Ecto neural progenitor cell (in vitro differentiated cells): ENCODE measurements at regions not wholly inside any gene's neighbourhood (a gene's known extent, or its start where the extent isn't known, plus 50 kb on each side); places are given as distances from the start of the nearest gene placed in this dataset.
"Not testable (repeated sequence)": the region's sequence is repeated elsewhere in the genome, so short reads cannot be mapped to it uniquely, and the experiment has no call there.

Source experiments
- DNase-seq: peaks from one replicate; pipeline ENCODE4 v3.0.0-alpha.2; 2018; ENCODE audit warnings: low spot score

DNA sequence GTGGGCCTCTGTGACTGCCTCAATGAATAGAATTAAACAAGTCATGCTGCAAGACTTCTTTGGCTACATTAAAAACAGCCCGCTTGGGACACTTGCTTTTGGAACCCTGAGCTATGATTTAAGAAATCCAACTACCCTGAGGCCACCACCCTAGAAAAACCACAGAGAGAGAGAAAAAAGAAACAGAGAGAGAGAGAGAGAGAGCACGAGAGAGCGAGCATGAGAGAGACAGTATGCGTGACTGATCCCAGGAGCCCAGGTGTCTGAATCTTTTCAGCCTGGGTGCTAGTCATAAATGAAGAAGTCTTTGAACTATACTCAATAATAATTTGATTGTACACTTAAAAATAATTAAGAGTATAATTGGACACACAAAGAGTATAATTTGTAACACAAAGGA, 123.1 kb upstream of the FREM1 start:
- DNase-seq: no peak

GRCh38 chr9:15032860-15033259, 122.6 kb upstream of the FREM1 start:
- no peak for DNase-seq

GRCh38 chr9:15021146-15021545, 110.9 kb upstream of the FREM1 start:
- DNase-seq: no peak

DNA sequence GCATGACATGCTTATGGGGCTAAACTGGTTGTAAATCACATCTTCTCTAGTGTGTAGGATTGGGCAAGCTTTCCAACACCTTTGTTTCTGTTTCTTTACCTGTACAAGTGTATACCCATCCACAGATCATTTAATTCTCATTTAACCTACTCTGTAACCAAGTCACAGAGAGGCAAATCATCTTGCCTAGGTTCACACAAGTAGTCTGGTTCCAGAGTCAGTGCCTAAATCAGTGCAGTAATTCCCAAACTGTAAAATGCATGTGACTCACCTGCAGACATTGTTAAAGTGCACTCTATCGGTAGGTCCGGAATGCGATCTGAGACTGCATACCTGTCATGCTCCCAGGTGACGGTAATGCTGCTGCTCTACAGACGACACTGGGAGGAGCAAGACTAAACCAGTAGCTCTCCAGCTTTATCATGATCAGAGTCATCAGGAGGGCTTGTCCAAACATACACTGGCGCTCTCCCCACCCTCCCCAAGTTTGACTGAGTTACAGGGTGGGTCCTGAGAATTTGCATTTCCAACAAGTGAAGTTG, 107.9 kb upstream of the FREM1 start:
- DNase-seq: no peak

DNA sequence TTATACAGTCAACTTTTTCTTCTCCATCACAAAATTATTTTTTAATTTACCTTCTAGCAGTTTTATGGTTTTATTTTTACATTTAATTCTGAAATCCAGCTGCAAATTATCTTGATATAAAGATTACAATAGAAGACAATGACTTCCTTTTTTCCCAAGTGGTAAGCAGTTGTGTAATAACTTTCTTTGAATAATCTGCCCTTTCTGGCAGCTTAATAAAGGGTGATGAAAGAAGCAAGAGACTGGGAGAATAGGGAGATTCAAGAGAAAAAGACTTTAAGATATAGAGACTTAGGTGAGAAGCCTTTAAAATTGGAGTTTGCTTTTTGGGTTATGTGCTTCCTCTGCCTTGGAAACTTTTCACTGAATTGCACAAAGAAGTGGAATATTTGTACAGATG, 100.4 kb upstream of the FREM1 start:
- no peak for DNase-seq

DNA sequence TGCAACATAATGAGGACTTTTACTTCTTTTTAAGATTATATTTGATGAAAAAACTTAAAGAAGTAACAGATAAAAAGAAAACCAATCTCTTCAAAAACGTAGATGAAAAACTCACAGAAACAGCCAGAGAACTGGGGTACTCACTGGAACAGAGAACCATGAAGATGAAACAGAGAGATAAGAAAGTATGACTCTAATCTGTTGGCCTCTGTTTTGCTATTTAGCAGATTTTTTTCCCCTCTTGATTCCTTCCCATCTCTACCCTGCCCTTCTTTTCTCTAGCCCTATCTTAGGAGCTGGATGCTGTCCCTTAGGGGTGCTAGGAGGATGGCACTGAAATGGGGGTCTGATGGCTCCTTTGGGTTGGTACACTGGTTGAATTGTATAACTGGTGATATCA, 97.5 kb upstream of the FREM1 start:
- no peak for DNase-seq

DNA sequence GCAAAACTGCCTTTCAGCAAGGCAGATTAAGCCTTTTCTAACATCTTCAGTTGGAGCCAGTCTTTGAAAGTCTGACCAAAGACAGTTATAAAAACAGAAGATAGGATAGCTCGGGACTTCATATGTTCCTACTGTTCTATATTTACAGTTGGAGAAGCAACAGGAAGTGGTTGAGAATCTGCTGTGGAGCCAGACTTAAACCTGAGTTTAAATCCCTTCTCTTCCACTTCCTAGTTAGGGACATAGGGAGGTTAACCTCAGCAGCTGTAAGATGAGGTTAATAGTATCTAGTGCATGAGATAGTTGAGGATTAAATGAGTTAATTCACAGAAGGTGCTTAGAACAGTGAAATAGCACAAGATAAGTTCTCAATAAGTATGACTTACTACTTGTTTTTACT, 84.5 kb upstream of the FREM1 start:
- DNase-seq: no peak

DNA sequence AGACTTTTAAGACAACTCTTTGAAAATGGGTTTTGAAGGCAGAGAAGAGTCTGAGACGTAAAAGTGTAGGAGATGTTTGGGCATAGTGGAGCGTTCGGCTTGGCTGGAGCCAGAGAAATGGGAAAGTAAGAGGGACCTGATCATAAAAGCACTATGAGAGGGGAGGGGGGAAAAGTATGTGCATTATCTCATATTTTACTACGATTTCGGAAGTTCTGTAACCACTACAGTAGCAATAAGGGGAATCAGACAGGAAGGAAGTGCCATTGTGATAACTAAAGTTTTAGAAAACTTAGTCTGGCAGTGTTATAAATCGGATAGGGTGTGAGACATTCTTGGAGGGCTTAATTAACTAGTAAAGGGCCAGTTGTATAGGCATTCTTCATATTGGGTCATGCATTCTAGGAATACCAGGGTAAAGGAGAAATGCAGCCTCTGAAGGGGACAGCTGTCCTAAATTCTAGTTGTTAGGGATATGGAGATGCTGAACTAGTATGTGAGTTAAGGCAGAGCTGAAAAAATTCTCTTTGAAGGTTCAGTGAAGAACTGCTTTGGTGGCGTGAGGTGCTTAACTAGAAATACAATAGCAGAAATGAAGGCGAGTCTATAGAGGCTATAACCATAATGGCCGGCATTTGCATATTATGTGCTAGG, 83.8 kb upstream of the FREM1 start:
- DNase-seq: no peak

GRCh38 chr9:14993061-14993800, 83.0 kb upstream of the FREM1 start:
- peak; percentile 96 for DNase-seq

DNA sequence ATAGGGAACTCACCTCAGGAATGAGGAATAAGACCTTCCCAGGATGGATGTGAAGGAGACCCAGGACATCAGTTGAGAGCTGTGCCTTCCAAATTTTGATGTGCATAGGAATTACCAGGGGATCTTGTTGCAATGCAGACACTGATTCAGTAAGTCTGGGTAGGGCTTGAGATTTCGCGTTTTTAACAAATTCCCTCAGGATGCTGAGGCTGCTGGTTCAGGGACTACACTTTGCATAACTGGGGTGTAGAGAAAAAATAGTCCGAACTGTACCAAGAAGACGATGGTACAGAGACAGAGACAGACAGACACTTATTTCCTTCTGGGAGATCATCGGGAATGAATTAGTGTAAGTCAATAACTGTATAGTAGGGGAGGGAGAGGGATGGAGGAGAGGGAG, 82.3 kb upstream of the FREM1 start:
- DNase-seq: no peak

DNA sequence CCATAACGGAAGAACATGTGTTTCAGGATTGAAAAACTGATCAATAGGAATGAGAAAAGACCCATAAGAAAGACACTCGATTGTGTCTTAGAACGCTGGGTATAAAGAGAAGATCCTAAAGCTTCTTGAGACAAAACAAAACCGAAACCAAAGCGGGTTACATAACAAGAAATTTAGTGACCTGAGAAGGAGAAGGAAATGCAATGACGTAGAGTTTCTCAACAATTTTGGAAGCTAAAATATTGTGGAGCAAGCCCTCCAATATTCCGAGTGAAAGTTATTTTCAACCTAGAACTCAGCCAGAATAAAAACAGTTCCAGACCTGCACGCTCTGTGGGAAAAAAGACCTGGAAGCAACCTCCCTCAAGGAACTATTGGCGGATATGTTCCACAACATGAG, 81.9 kb upstream of the FREM1 start:
- no peak for DNase-seq

DNA sequence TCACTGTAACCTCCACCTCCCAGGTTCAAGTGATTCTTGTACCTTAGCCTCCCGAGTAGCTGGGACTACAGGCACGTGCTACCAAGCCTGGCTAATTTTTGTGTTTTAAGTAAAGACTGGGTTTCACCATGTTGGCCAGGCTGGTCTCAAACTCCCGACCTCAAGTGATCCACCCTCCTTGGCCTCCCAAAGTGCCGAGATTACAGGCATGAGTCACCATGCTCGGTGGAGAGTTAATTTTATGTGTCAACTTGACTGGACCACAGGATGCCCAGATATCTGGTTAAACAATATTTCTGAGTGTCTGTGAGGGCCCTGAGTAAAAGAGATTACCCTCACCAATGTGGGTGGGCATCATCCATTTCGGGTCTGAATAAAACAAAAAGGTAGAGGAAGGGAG, 80.4 kb upstream of the FREM1 start:
- DNase-seq: not testable (repeated sequence)

DNA sequence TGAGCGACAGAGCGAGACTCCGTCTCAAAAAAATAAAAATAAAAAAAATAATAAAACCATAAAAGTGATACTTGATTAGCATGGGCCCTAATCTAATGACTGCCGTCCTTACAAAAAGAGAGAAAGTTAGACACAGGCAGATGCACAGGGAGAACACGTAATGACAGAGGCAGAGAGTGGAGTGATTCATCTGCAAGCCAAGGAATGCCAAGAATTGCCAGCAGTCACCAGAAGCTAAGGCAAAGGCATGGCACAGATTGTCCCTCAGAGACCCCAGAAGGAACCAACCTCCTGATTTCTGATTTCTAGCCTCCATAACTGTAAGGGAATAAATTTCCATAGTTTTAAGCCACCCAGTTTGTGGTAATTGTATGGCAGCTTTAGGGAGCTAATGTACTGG, 79.6 kb upstream of the FREM1 start:
- DNase-seq: no peak

DNA sequence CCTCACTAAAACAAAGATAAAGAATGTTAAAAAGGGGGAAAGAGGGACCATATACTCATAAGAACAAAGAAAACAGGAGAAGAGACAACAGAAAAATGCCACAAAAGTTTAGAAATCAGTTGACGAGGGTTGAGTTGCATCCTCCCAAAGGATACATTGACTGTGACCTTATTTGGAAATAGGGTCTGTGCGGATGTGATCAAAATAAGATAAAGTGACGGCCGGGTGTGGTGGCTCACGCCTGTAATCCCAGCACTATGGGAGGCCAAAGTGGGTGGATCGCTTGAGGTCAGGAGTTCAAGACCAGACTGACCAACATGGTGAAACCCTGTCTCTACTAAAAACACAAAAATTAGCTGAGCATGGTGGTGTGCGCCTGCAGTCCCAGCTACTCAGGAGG, 79.1 kb upstream of the FREM1 start:
- not testable (repeated sequence) for DNase-seq

- DNase-seq: no peak
Measured at GRCh38 chr9:14987858-14988257, 77.6 kb upstream of the FREM1 start.

DNA sequence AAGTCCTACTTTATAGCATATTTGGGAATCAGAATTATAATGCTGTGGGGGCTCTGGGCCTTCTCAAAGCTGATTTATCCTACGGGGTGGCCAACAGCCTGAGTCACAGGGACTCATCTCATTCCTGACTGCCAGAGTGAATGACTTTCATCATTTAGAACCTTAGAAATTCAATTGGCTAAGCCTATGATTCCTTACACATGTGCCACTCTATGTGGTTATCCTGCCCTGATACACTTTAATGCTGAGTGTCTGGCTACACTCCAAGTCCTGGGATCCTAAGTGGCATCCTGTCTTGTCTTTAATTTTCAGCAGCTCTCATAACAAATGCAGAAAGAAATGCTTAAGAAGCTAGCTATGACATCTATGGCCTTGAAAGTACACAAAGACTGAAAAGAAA, 75.2 kb upstream of the FREM1 start:
- no peak for DNase-seq

- no peak for DNase-seq
Measured at GRCh38 chr9:14983599-14983998, 73.4 kb upstream of the FREM1 start.

DNA sequence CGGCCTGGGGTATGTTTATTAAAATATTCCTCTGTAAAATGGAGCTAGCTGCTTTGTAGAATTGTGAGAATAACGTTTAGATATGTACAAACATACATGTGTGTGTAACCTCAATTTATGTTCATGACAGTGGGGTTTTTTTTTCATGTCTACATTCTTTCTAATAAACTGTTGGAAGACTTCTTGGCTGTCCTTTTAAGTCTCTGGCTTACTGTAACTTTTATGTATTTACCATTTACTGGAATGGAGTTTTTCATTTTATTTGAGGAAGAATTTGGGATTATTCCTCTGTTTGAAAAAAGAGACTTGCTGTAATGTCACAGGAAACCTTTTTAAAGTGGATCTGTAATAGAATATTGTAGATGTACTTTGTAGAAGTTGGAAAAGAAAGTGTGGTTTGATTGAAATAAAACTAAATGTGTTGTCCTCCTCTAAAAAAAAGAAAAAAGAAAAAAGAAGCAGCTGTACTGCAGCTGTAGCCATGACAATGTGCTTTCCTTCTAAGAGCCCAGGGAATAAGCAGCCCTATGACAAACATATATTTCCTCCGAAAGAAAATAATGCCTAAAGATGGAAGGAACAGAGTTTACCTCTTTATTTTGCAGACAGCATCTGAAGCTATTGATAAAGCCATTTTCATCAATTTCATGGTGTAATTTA, 71.2 kb upstream of the FREM1 start:
- DNase-seq: no peak

- no peak for DNase-seq
Measured at GRCh38 chr9:14978022-14979000, 68.1 kb upstream of the FREM1 start.

GRCh38 chr9:14967450-14968321, 57.5 kb upstream of the FREM1 start:
- no peak for DNase-seq
